Aorta (tissue), 5 donors: ENCODE measurements at regions not wholly inside any gene's neighbourhood (a gene's known extent, or its start where the extent isn't known, plus 50 kb on each side); places are given as distances from the start of the nearest gene placed in this dataset.

Source experiments
- ATAC-seq: fragments of 200-7000 bp; cut with Tn5 transposase; one replicate; pipeline ENCODE4 v1.9.1; 2022; ENCODE audit warnings: moderate library complexity; ENCODE audit not compliant: low FRiP score
- DNase-seq, 2 donors: peaks; one replicate each; pipeline ENCODE4 v3.0.0-alpha.2; 2020
- H3K27ac ChIP-seq, 2 donors: one replicate each; pipeline ENCODE4 v1.5.1; 2013; ENCODE audit warnings: low read length in 2 of 2, mild to moderate bottlenecking in 2 of 2, moderate library complexity in 2 of 2, control low read depth in 1 of 2, inconsistent platforms in 1 of 2, low read depth in 1 of 2
- H3K27me3 ChIP-seq, 2 donors: one replicate each; pipeline ENCODE4 v1.6.1; 2013; ENCODE audit warnings: control low read depth in 1 of 2, low read length in 1 of 2, mild to moderate bottlenecking in 1 of 2, moderate library complexity in 1 of 2; ENCODE audit not compliant: insufficient read depth in 2 of 2, control insufficient read depth in 1 of 2
- H3K36me3 ChIP-seq, 2 donors: one replicate each; pipeline ENCODE4 v1.6.1; 2013; ENCODE audit warnings: control low read depth in 1 of 2, low read length in 1 of 2, mild to moderate bottlenecking in 1 of 2; ENCODE audit not compliant: insufficient read depth in 2 of 2, control insufficient read depth in 1 of 2
- H3K4me1 ChIP-seq, 2 donors: one replicate each; pipeline ENCODE4 v1.6.1; 2013; ENCODE audit warnings: low read length in 2 of 2, control low read depth in 1 of 2, mild to moderate bottlenecking in 1 of 2, moderate library complexity in 1 of 2; ENCODE audit not compliant: insufficient read depth in 2 of 2, control insufficient read depth in 1 of 2
- H3K4me3 ChIP-seq, 2 donors: one replicate each; pipeline ENCODE4 v1.5.1; 2013; ENCODE audit warnings: low read length in 2 of 2, control low read depth in 1 of 2, mild to moderate bottlenecking in 1 of 2
- H3K9me3 ChIP-seq: one replicate; pipeline ENCODE4 v1.6.1; 2013; ENCODE audit warnings: mild to moderate bottlenecking, low read length; ENCODE audit not compliant: control insufficient read depth
- WGBS, 2 donors: extraction: QIAGEN DNeasy Blood & Tissue Kit; methylation state at CpG; one replicate each; pipeline ENCODE4 v1.1.7; 2013; 5-methylcytosine and 5-hydroxymethylcytosine counted together
- intact Hi-C, 2 donors: fragments of 100-400 bp; cut with DNase I; formaldehyde crosslinking; loops; one replicate each; pipeline versions ENCODE4 v1.14.2 to v1.15.0; 2022
- donor health status: healthy with polysubstance abuse.
- donor health status: Bipolar disorder and iron deficiency.
- donor health status: DM: no; HTN: no; CAD: no.
- donor health status: DM: no; HTN: no; CAD: no.
- donor health status: DM: yes; HTN: yes; CAD: no.

- no peak for DNase-seq
- Histone ChIP-seq H3K4me1 (no peaks in the 10 kb centered on the region), H3K27ac (no peak overlapping the region), H3K9me3 (no peaks in the 10 kb centered on the region), H3K27me3 (no peaks in the 10 kb centered on the region), H3K36me3 (no peaks in the 10 kb centered on the region), H3K4me3 (no peak overlapping the region)
- intact Hi-C loops, result no loop called here
- 71 to 75% methylated on average over 4 of the region's 4 CpGs for WGBS, 2 donors
- no peak for ATAC-seq
Measured at GRCh38 chr15:97528238-97528637, 432.3 kb upstream of the ARRDC4 start.

GRCh38 chr15:97545799-97546198, 414.7 kb upstream of the ARRDC4 start:
- H3K27me3 ChIP-seq, result no peaks in the 10 kb centered on the region
- no peak for DNase-seq
- H3K27ac ChIP-seq, result no peak overlapping the region
- H3K36me3 ChIP-seq, result no peaks in the 10 kb centered on the region
- H3K4me3 ChIP-seq, result no peak overlapping the region
- peaks cover 1% of the 10 kb centered on the region for H3K9me3 ChIP-seq
- WGBS, 2 donors, result 32 to 37% methylated on average over 1 of the region's 1 CpG
- no peaks in the 10 kb centered on the region for H3K4me1 ChIP-seq
- intact Hi-C loops, result no loop called here
- no peak for ATAC-seq

GRCh38 chr15:97547381-97547780, 413.1 kb upstream of the ARRDC4 start:
- no peak for DNase-seq
- H3K4me1 ChIP-seq, result no peaks in the 10 kb centered on the region
- WGBS, 2 donors, result 62 to 68% methylated on average over 2 of the region's 2 CpGs
- no peak for ATAC-seq
- intact Hi-C loops, result no loop called here
- H3K27ac ChIP-seq, result no peak overlapping the region
- no peak overlapping the region for H3K4me3 ChIP-seq
- H3K27me3 ChIP-seq, result no peaks in the 10 kb centered on the region
- no peaks in the 10 kb centered on the region for H3K36me3 ChIP-seq
- peaks cover 1% of the 10 kb centered on the region for H3K9me3 ChIP-seq

GRCh38 chr15:97561529-97561928, 399.0 kb upstream of the ARRDC4 start:
- Histone ChIP-seq H3K4me1 (no peaks in the 10 kb centered on the region), H3K36me3 (no peaks in the 10 kb centered on the region), H3K4me3 (no peak overlapping the region), H3K9me3 (no peaks in the 10 kb centered on the region), H3K27me3 (no peaks in the 10 kb centered on the region), H3K27ac (no peak overlapping the region)
- WGBS, 2 donors, result 81 to 85% methylated on average over 2 of the region's 2 CpGs
- no peak for DNase-seq
- no peak for ATAC-seq
- intact Hi-C loops, result no loop called here

- no peak overlapping the region for H3K4me3 ChIP-seq
- no peaks in the 10 kb centered on the region for H3K27me3 ChIP-seq
- H3K36me3 ChIP-seq, result no peaks in the 10 kb centered on the region
- H3K4me1 ChIP-seq, result no peaks in the 10 kb centered on the region
- DNase-seq (no peak), ATAC-seq (no peak)
- WGBS, 2 donors, result 70 to 78% methylated on average over 3 of the region's 3 CpGs
- no peaks in the 10 kb centered on the region for H3K9me3 ChIP-seq
- H3K27ac ChIP-seq, result no peak overlapping the region
- intact Hi-C loops, result no loop called here
Measured at GRCh38 chr15:97563516-97563915, 397.0 kb upstream of the ARRDC4 start.

GRCh38 chr15:97566961-97567360, 393.5 kb upstream of the ARRDC4 start:
- Histone ChIP-seq H3K9me3 (no peaks in the 10 kb centered on the region), H3K27ac (no peak overlapping the region), H3K36me3 (no peaks in the 10 kb centered on the region), H3K4me1 (no peaks in the 10 kb centered on the region), H3K4me3 (no peak overlapping the region), H3K27me3 (no peaks in the 10 kb centered on the region)
- intact Hi-C loops, result no loop called here
- DNase-seq (no peak), ATAC-seq (no peak)

- no peak for DNase-seq
- WGBS, 2 donors, result 0 to 8% methylated on average over 1 of the region's 1 CpG
Measured at GRCh38 chr15:97567411-97567810, 393.1 kb upstream of the ARRDC4 start.

GRCh38 chr15:97576929-97577645, 383.4 kb upstream of the ARRDC4 start:
- DNase-seq, result no peak
- Histone ChIP-seq H3K27me3 (no peaks in the 10 kb centered on the region), H3K4me1 (no peaks in the 10 kb centered on the region), H3K4me3 (no peak overlapping the region), H3K9me3 (no peaks in the 10 kb centered on the region), H3K27ac (no peak overlapping the region), H3K36me3 (no peaks in the 10 kb centered on the region)
- 72 to 77% methylated on average over 5 of the region's 5 CpGs for WGBS, 2 donors
- no peak for ATAC-seq
- intact Hi-C loops, result no loop called here

More at GRCh38 chr15:97567411-97567810, 393.1 kb upstream of the ARRDC4 start:
- intact Hi-C loops, result no loop called here
- H3K27me3 ChIP-seq, result no peaks in the 10 kb centered on the region
- H3K27ac ChIP-seq, result no peak overlapping the region
- no peaks in the 10 kb centered on the region for H3K36me3 ChIP-seq
- no peaks in the 10 kb centered on the region for H3K4me1 ChIP-seq
- no peak for ATAC-seq
- H3K9me3 ChIP-seq, result no peaks in the 10 kb centered on the region
- H3K4me3 ChIP-seq, result no peak overlapping the region

- intact Hi-C loops, result no loop called here
- 89 to 92% methylated on average over 10 of the region's 10 CpGs for WGBS, 2 donors
Measured at GRCh38 chr15:97585408-97585807, 375.1 kb upstream of the ARRDC4 start.

More at GRCh38 chr15:97585408-97585807, 375.1 kb upstream of the ARRDC4 start:
- H3K27ac ChIP-seq, result no peak overlapping the region
- no peaks in the 10 kb centered on the region for H3K36me3 ChIP-seq
- no peak overlapping the region for H3K4me3 ChIP-seq
- DNase-seq (no peak), ATAC-seq (no peak)
- no peaks in the 10 kb centered on the region for H3K9me3 ChIP-seq
- H3K4me1 ChIP-seq, result no peaks in the 10 kb centered on the region
- no peaks in the 10 kb centered on the region for H3K27me3 ChIP-seq
